Right ventricle myocardium superior (tissue), 1 donor: ENCODE measurements at regions not wholly inside any gene's neighbourhood (a gene's known extent, or its start where the extent isn't known, plus 50 kb on each side); places are given as distances from the start of the nearest gene placed in this dataset.
"Not testable (repeated sequence)": the region's sequence is repeated elsewhere in the genome, so short reads cannot be mapped to it uniquely, and the experiment has no call there.

Source experiments
- ATAC-seq: fragments of 200-7000 bp; cut with Tn5 transposase; one replicate; pipeline ENCODE4 v1.9.1; 2020; ENCODE audit warnings: mild to moderate bottlenecking; ENCODE audit not compliant: poor library complexity
- DNase-seq: peaks from one replicate; pipeline ENCODE4 v3.0.0-alpha.2; 2020
- intact Hi-C: fragments of 100-400 bp; cut with DNase I; formaldehyde crosslinking; loops from one replicate; pipeline ENCODE4 v1.11.2; 2022
- donor health status: DM: no; HTN: yes; CAD: no; lungs with severe emphysema.

GRCh38 chr7:115211171-115211570, 289.3 kb downstream of the MDFIC start:
- intact Hi-C loops, result loop anchor here (10.0 kb wide), 1 partner anchor 346 kb away; no protein-coding TSS in a partner anchor
- ATAC-seq (peak; percentile 90), DNase-seq (no peak)

GRCh38 chr7:115210552-115210951, 288.7 kb downstream of the MDFIC start:
- no peak for DNase-seq
- ATAC-seq, result peak; percentile 83
- intact Hi-C loops, result loop anchor here (10.0 kb wide), 1 partner anchor 346 kb away; no protein-coding TSS in a partner anchor

- ATAC-seq (no peak), DNase-seq (no peak)
- intact Hi-C loops, result no loop called here
Observed at GRCh38 chr7:115208710-115209560, 287.0 kb downstream of the MDFIC start.

- ATAC-seq, intact Hi-C loops: not testable (repeated sequence)
Observed at GRCh38 chr7:115206374-115206773, 284.5 kb downstream of the MDFIC start.

GRCh38 chr7:115198143-115198542, 276.2 kb downstream of the MDFIC start:
- ATAC-seq, result no peak
- DNase-seq, result no peak
- intact Hi-C loops, result no loop called here

More at GRCh38 chr7:115206374-115206773, 284.5 kb downstream of the MDFIC start:
- not testable (repeated sequence) for DNase-seq

- intact Hi-C loops, result no loop called here
- DNase-seq, result no peak
- no peak for ATAC-seq
Observed at GRCh38 chr7:115195208-115195607, 273.3 kb downstream of the MDFIC start.

GRCh38 chr7:115191526-115191925, 269.6 kb downstream of the MDFIC start:
- intact Hi-C loops, result no loop called here
- ATAC-seq (no peak), DNase-seq (no peak)

- ATAC-seq (no peak), DNase-seq (no peak)
- intact Hi-C loops, result no loop called here
Observed at GRCh38 chr7:115183431-115184057, 261.6 kb downstream of the MDFIC start.

- ATAC-seq, result no peak
- no peak for DNase-seq
- intact Hi-C loops, result no loop called here
Observed at GRCh38 chr7:115178835-115179234, 256.9 kb downstream of the MDFIC start.

- DNase-seq (no peak), ATAC-seq (no peak)
- intact Hi-C loops, result no loop called here
Observed at GRCh38 chr7:115177823-115178222, 255.9 kb downstream of the MDFIC start.

GRCh38 chr7:115177103-115177502, 255.2 kb downstream of the MDFIC start:
- ATAC-seq (no peak), DNase-seq (no peak)
- intact Hi-C loops, result no loop called here

GRCh38 chr7:115172397-115172796, 250.5 kb downstream of the MDFIC start:
- DNase-seq, intact Hi-C loops, ATAC-seq: not testable (repeated sequence)

- no peak for ATAC-seq
- no peak for DNase-seq
- intact Hi-C loops, result no loop called here
Observed at GRCh38 chr7:115153769-115154477, 232.0 kb downstream of the MDFIC start.

- ATAC-seq (no peak), DNase-seq (no peak)
- intact Hi-C loops, result no loop called here
Observed at GRCh38 chr7:115153176-115153575, 231.3 kb downstream of the MDFIC start.

- intact Hi-C loops, result no loop called here
- ATAC-seq (no peak), DNase-seq (no peak)
Observed at GRCh38 chr7:115146148-115146547, 224.3 kb downstream of the MDFIC start.

- DNase-seq, result no peak
- peak; percentile 83 for ATAC-seq
- intact Hi-C loops, result no loop called here
Observed at GRCh38 chr7:115145512-115145911, 223.6 kb downstream of the MDFIC start.

- no peak for ATAC-seq
Observed at GRCh38 chr7:115137816-115138215, 215.9 kb downstream of the MDFIC start.

GRCh38 chr7:115136796-115137443, 215.0 kb downstream of the MDFIC start:
- no peak for ATAC-seq
- no peak for DNase-seq
- intact Hi-C loops, result no loop called here

More at GRCh38 chr7:115137816-115138215, 215.9 kb downstream of the MDFIC start:
- DNase-seq, result no peak
- intact Hi-C loops, result no loop called here
